NCI-H82 treated with DMSO at 0.1 percent for 48 hours (cell line): ENCODE measurements at regions not wholly inside any gene's neighbourhood (a gene's known extent, or its start where the extent isn't known, plus 50 kb on each side); places are given as distances from the start of the nearest gene placed in this dataset.
"Not testable (repeated sequence)": the region's sequence is repeated elsewhere in the genome, so short reads cannot be mapped to it uniquely, and the experiment has no call there.

Experiments used
- DNase-seq: peaks from one replicate; lab custom pipeline; 2025; ENCODE audit not compliant: unreplicated experiment; lab: John Stamatoyannopoulos, UW

GRCh38 chr16:85449191-85449884, 163.8 kb upstream of the GSE1 start:
- no peak for DNase-seq

- no peak for DNase-seq
These were observed 163.3 kb upstream of the GSE1 start for GRCh38 chr16:85449885-85450245.

- not testable (repeated sequence) for DNase-seq
These were observed 162.0 kb upstream of the GSE1 start for GRCh38 chr16:85451142-85451541.

GRCh38 chr16:85451641-85452363, 161.3 kb upstream of the GSE1 start:
- DNase-seq = peak; percentile 99

- DNase-seq = no peak
These were observed 160.5 kb upstream of the GSE1 start for GRCh38 chr16:85452364-85453193.

- no peak for DNase-seq
These were observed 159.9 kb upstream of the GSE1 start for GRCh38 chr16:85453194-85453678.

GRCh38 chr16:85453703-85454102, 159.4 kb upstream of the GSE1 start:
- DNase-seq = no peak

- DNase-seq = peak; percentile 67
These were observed 158.8 kb upstream of the GSE1 start for GRCh38 chr16:85454171-85454872.

- DNase-seq = no peak
These were observed 157.6 kb upstream of the GSE1 start for GRCh38 chr16:85455534-85455933.

- no peak for DNase-seq
These were observed 155.8 kb upstream of the GSE1 start for GRCh38 chr16:85457366-85457765.

- DNase-seq = no peak
These were observed 154.2 kb upstream of the GSE1 start for GRCh38 chr16:85458968-85459367.

GRCh38 chr16:85459529-85460251, 153.4 kb upstream of the GSE1 start:
- DNase-seq = no peak

- peak; percentile 84 for DNase-seq
These were observed 152.7 kb upstream of the GSE1 start for GRCh38 chr16:85460252-85461021.

GRCh38 chr16:85461022-85461813, 151.9 kb upstream of the GSE1 start:
- peak; percentile 62 for DNase-seq

GRCh38 chr16:85461814-85462713, 151.1 kb upstream of the GSE1 start:
- peak; percentile 54 for DNase-seq

GRCh38 chr16:85462714-85463611, 150.2 kb upstream of the GSE1 start:
- no peak for DNase-seq
